ENCODE measurements at regions not wholly inside any gene's neighbourhood (a gene's known extent, or its start where the extent isn't known, plus 50 kb on each side); places are given as distances from the start of the nearest gene placed in this dataset.
A peak's percentile ranks its signal among the peaks of the same experiment; 100 is the strongest.

DNA sequence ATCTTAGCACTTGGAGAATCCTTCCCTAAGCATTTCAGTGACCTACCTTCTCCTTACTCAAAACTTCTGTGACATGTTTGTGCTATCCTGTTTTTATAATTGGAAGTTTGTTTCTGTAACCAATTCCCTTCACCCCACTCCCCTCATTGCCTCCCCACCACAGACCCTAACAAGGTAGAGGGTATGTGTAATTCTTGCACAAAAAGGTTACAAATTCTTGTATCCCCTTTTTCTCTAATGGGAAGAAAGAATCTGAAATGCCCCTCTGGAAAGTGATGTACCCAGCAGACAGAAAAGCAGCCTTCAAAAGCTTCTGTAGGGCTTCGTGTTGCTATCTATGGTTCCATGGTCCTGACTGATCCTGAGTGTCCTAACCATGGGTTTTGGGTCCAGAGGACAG is 111.7 kb upstream of the TMEM170B start:
- DNase-seq = no peak

DNA sequence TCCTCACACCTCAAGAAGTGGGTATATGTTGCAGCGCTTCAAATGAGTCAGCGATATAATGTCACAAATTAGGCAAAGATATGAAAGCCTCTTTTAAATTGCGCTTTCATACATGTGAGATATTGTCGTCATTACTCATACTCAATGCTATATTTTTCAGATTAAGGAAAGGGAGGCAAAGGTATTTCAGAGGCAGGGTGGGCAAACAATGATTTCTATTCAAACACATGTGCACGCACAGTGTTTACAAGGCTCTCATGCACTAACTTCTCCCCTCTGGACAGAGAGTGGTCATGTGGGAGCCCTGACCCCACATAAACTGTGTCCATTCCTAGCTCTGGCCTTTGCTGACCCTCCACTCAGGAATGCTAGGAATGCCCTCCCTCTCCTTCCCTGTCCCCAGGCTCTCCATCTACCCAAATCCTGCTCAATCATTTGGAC is 112.1 kb upstream of the TMEM170B start:
- DNase-seq = no peak

DNA sequence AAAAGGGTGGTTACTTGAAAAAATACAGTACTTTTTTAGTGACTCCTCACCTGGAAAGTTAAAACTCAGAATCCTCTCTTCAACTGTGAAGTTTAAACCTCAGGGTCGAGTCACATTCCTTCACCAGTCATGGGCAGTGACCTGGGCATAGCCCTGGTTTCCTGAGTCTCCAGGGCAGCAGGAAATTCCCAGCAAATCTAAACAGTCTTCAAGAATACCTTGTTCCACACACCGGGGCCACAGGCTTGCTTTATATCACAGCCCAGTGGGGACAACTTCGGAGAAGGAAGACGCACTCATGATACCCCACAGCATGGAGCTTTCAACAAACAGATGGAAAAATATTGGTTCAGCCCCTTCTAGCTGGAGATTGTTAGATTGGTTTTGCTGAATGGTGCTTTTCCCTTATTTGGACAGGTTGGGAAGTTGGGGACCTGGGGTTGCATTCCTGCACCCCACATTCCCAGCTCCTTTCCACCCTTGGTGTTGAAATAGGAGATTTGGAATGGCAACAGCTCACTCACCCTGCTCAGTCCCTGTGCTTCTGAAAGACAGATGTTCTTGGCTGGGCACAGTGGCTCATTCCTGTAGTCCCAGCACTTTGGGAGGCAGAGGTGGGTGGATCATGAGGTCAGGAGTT is 113.0 kb upstream of the TMEM170B start:
- no peak for DNase-seq

DNA sequence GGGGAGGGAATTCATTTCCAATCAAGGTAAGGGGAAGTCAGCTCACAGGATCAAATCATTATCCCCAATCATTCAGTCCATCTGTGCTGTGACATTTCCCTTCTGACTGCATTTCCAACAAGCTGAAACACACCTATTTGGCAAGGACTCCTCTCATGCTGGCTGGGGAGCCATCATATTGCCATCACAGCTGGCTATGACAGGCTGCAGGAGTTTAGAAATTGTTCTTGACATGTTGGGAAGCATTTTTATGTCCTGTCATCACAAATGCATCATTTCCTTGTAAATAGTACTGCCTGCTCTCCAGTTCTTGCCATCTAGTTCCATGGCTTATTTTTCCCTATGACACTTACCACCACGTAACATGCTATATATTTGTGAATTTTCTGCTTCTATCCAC is 113.9 kb upstream of the TMEM170B start:
- DNase-seq = no peak

DNA sequence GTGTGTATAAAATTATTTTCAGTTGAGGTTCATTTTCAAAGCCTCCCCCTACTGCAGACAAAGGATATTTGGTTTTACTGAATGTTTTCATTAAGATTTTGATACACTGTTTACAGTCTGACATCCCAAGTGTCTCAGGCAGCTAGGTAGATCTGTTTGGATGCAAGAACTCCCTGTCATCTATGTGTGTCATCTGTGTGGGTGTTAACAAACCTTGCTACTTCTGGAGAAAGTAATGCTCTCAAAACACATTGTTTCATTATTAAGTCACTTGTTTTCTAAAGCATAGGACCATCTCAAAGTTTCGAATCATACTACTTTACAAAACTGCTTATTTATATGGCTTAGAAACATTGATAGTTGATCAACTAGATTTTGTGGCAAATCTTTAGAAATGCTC is 114.5 kb upstream of the TMEM170B start:
- DNase-seq = no peak

DNA sequence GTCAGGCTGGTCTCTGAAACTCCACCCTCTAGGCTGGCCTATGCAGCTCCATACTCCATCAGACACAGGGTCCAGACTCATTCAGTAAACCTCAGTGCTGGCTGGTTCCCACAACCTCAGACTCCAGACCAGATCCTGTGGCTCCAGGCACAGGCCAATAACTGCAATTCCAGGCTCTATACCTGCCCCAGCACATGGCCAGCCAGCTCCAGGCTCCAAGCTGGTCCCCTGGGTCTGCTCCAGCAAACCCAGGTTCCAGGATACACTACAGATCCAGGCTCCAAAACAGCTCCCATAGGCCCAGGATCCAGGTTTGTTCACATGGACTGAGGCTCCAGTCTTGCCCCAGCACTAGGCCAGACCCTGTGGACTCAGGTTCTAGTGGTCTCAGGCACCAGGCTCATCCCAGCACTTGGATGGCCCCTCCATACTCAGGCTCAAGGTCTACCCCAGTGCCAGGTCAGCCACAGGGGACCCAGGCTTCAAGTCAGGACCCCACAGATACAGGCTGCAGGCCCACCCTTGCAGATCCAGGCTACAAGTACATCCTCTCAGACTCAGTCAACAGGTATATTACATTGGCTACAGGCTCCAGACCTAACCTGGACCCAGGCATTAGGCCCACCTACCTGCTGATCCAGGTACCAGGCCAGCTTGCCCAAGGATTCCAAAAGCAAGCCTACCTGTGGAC is 117.6 kb upstream of the TMEM170B start:
- DNase-seq = no peak

DNA sequence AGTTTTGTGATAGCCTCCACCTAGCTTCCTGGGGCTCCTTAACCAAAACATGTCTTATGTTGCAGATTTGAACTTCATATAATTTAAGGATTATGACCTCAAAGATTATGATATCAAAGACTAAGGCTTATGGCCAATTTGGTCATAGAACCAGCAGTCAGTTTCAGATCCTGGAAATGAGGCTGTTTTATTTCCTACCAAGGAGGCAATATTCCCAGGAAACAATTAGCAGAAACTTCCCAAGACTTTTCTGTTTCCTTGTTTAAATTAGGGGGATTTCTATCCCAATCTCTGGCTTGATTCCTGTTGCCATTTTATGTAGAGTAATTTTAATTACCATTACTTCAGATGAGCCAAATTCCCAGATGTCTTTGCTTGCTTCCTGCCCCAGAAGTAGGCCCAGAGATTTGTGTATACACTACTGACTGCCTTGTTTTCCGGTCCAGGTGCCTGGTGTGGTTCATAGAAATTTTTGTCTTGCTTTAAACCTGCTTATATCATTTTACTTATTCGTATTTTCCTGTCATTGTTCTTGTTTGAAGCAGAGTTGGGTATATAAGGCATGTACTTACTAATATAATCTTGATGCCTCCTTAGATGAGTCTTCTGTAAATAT is 119.2 kb upstream of the TMEM170B start:
- DNase-seq = no peak

DNA sequence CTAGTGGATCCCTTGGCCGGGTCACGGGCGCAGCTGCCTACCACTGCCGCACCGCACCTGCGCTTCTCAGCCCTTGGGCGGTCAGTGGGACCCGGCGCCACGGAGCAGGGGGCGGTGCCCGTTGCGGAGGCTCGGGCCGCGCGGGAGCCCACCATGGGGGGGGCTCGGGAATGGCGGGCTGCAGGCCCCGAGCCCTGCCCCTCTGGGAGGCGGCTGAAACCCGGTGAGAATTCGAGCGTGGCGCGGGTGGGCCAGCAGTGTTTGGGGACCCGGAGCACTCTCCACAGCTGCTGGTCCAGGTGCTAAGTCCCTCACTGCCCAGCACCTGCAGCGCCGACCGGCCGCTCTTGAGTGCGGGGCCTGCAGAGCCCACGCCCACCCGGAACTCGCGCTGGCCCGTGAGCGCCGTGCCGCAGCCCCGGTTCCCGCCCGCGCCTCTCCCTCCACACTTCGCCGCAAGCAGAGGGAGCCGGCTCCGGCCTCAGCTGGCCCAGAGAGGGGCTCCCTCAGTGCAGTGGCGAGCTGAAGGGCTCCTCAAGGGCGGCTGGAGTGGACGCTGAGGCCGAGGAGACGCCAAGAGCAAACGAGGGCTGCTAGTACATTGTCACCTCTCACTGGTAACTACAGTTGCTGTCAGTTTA is 120.5 kb upstream of the TMEM170B start:
- DNase-seq = no peak

DNA sequence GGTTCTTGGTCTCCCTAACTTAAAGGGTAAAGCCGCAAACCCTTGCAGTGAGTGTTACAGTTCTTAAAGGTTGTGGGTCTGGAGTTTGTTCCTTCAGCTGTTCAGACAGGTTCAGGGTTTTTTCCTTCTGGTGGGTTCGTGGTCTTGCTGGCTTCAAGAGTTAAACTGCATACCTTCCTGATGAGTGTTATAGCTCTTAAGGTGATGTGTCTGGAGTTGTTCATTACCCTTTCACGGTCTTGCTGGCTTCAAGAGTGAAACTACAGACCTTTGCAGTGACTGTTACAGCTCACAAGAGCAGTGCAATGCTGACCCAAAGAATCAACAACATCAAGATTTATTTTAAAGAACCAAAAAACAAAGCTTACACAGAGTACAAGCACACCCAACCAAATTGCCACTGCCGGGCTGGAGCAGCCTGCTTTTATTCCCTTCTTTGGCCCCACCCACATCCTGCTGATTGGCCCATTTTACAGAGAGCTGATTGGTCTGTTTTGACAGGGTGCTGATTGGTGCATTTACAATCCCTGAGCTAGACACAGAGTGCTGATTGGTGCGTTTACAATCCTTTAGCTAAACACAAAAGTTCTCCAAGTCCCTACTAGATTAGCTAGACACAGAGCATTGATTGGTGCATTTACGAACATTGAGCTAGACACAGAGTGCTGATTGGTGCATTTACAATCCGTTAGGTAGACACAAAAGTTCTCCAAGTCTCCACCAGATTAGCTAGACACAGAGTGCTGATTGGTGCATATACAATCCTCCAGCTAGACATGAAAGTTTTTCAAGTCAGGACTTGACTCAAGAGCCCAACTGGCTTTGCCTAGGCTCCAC is 121.2 kb upstream of the TMEM170B start:
- peak in 1 of 2 donors; percentile 24 for DNase-seq

DNA sequence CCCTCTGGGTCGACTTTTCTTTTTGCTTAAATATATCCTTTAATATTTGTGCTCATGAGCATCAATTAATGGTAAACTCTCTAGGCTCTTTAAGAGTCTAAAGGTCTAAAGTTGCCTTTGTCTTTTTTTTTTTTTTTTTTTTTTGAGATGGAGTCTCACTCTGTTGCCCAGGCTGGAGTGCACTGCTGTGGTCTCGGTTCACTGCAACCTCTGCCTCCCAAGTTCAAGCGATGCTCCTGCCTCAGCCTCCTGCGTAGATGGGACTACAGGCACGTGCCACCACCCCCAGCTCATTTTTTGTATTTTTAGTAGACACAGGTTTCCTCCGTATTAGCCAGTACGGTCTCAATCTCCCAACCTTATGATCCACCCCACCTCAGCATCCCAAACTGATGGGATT is 122.0 kb upstream of the TMEM170B start:
- DNase-seq = no peak

DNA sequence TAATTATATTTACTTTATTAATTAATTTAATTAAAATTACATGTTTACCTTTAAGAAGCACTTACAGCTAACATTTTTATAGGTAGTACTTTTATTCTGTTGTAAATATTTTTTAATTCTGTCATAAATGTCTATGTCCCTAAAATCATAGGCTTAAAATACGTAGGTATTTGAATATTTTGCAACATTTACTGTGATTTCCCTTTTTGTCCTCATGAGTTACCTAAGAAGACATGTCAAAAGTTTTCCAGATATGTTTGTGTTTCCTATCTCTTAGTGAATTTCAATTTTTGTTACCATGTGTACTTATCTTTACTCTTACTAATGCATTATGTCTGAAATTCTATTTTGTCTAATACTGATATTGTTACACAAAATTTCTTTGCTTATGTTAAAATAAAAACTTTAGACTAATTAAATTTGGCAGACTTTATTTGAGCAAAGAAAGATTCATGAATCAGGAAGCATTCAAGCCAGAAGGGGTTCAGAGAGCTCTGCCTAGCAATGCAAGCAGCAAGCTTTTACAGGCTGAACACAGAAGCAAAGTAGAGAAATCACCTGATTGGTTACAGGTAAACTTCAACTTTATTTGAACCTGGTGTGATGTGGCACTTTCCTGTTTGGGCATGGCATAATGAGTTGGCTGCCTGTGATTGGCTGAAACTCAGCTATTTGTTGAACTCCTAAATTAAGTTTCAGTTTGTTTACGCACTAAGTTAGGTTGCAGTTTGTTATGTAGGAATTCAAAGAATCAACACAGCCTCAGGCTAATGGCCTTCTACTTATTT is 123.2 kb upstream of the TMEM170B start:
- peak; percentile 65 to 87 for DNase-seq

DNA sequence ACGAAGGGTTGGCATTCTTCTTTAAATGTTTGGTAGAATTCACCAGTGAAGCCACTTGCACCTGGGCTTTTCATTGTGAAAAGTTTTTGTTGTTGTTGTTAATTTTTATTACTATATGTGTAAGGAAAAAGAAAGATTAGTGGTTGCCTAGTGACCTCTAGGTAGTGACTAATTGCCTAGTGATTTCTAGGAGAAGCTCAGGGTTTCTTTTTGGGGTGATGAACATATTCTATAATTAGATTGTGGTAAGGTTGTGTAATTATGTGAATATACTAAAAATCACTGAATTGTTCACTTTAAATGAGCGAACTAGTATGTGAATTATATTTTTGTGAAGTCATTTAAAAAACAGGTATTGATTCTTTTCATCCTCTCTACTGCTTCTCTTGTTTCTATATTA is 123.8 kb upstream of the TMEM170B start:
- peak in 1 of 2 donors; percentile 39 for DNase-seq

DNA sequence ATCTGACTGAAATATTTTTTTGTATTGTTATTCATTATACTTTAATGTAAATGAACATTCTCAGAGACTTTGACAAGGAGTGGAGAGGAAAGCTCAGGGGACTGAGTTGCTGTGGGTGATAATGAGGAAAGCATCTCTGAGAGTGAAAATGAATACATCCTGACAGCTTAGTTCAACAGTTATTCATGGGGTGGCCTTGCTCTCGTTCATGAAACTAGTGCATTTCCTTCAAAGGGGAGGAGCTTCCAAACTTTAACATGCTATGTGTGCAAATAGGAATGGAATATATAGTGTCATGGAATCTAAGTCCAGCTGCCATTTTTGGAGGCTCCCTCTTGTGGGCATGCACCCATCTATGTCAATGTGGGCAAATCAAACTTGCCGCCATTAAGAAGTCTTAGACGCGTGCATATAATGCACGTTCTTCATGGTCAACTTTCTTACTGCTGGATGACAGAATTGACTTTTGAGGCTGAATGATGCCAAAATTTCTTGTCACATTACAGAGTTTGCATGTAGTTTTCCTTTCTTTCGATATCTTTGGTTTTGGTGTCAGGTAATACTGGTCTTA is 124.3 kb upstream of the TMEM170B start:
- DNase-seq = peak in 1 of 2 donors; percentile 32

DNA sequence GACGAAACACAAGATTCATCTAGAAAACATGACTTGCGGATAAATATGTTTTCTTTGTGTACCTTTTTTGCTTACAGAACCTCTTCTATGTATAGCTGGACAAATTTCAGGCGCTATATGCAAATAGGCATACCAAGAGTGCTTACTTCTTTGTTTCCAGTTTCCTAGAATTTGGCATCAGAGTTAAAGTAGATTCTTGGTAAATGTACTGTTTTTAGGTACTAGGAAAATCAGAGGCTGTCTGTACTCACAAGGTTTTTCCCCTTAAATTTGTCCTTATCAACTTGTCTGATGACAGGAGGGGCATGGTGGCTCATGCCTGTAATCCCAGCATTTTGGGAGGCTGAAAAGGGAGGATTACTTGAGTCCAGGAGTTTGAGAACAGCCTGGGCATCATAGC is 124.9 kb upstream of the TMEM170B start:
- DNase-seq = peak in 1 of 2 donors; percentile 31

DNA sequence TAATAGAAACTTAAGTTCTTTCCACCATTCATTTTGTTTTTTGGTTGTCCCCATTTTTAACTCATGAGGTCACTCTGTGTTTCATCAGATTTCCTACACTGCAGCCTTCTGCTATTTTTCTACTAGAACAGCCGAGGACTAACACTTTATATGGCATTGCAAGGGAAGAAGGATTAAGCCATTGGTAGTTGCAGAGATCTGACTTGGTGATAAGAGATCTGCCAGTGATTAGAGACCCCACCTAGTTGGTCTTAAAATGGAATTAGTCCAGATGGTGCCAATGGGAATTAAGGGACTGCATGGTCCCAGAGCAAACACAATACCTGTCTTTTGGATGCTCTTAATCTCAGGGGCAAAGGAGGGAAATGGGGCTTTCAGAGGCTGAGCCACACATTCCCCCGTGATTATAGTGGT is 125.5 kb upstream of the TMEM170B start:
- no peak for DNase-seq

DNA sequence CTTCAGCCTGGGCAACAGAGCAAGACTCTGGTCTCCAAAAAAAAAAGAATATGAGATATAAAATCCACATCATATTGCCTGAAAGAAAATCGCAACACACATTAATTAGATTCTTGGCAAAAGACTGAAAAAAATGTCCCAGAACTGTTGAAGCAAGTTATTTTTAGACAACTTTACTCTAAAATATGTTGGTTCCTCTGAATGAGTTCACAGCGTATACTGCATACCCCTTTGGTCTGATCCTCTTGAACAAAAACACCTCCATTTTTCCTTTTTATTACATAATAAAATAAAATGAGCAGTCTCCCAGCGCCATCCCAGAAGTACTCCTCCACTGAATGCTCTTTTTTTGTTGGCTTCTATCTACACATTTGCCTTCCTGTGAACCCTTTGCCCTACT is 126.0 kb upstream of the TMEM170B start:
- no peak for DNase-seq

DNA sequence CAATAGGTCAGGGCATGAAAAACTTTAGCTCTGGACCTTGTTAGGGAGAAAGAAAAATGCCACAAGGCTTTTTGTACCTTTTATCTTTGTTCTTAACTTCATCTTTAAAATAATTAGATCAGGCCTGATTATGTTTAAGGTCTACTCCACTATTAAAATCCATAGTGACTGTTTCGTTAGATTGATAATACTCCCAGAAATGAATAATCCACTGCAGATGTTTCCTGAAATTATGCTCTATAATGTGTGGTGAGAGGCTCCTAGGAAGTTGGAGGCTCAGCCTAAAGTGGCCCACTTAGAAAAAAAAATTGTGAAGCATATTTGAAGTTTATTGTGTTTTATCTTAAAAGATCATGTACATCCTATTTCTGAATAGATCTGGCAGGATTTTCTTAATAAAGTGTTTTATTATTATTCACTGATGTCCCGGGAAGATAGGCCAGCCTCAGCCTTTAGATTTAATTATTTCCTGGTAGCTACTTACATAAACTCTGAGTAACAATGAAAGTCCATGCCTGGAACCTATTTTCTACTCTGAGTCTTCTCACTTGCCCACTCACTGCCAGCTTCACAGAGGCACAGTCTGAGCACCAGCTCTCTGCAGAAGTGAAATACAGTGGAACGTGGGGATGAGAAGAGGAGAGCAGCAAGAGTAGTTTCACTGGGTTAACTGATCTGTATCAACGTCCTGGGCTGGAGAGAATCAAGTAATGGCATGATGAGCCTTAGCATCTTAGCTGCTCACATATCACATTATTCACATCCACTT is 126.8 kb upstream of the TMEM170B start:
- DNase-seq = no peak

DNA sequence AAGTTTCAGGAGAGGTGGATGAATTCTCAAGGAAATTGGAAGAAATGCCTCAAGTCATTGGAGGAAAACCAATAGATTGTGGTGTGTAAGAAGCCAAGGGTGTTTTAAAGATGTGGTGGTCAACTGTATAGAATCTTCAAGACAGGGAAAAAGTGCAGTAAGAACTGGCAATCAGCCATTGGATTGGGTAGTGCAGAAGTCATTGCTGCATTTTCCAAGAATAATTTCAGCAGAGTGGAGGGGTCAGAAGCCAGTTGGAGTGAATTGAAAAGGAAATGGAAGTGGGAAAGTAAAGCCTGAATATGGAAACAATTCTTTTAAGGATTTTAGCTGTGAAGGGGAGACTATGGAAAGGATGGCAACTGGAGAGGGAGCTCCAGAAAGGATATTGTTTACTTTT is 128.2 kb upstream of the TMEM170B start:
- no peak for DNase-seq

DNA sequence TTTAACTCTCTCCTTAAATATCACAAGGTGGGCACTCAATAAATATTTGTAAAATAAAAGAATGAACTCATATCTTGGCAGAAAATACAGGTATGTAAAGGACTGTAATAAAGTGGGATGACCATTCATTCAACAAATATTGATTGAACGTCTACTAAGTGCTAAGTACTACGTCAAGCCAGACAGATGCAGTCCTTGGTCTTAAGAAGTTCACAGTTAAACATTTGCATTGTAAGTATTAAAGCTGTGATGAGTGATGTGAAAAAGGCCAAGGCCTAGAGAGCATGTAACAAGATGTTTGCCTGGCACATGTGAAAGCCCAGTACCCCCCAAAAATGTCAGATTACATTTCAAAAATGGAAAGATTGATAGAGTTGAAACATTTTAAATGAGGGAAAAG is 130.1 kb upstream of the TMEM170B start:
- no peak for DNase-seq

DNA sequence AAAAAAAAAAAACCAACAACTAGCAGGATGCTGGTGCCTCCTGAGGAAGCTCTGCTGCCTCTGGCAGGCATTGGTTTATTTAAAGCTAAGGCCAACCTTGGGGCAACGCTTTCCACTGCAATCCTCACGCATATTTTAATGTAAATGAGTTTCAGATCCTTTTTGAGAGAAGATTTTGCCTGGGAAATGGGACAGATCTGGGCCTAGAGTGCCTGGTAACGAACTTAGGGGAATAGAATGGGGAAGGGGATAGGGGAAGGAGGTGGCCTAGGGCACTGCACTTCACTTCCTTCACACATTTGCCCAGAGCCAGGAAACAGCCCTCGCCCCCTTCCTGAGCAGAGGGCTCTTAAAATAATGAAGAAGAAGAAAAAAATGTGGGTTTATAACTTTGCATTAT is 132.7 kb upstream of the TMEM170B start:
- DNase-seq = peak in 1 of 2 donors; percentile 9

DNA sequence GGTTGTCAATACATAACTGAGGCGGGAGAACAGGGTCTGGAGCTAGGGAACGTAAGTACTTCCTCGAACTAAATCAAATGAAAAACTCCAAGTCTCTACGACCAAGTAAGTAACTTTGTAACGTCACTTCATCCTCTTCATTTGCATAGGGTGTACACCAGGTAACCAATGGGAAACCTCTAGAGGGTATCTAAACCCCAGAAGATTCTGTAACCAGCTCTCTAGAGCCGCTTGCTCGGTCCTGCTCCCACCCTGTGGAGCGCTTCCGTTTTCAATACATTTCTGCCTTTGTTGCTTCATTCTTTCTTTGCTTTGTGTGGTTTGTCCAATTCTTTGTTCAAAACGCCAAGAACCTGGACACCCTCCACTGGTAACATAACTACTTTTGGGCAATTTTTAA is 133.5 kb upstream of the TMEM170B start:
- DNase-seq = no peak
